Fibroblast of skin of back (primary cell): ENCODE measurements at regions not wholly inside any gene's neighbourhood (a gene's known extent, or its start where the extent isn't known, plus 50 kb on each side); places are given as distances from the start of the nearest gene placed in this dataset.

Experiments
- DNase-seq: peaks from one replicate; pipeline ENCODE4 v3.0.0-alpha.2; 2013

DNA sequence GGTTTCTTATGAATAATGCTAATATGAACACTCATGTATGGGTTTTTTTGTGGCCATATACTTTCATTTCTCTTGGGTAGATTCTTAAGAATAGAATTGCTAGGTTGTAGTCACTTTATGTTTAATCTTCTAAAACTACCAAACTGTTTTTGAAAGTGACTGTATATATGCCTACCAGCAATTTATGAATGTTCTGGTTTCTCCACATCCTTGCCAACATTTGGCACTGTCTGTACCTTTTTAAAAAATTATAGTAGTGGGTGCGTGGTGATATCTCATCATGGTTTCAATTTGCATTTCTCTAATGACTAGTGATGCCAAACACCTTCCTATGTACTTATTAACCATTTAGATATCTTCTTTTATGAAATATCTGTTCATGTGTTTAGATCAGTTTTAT, 110.6 kb upstream of the RIOK3 start:
- DNase-seq = no peak

DNA sequence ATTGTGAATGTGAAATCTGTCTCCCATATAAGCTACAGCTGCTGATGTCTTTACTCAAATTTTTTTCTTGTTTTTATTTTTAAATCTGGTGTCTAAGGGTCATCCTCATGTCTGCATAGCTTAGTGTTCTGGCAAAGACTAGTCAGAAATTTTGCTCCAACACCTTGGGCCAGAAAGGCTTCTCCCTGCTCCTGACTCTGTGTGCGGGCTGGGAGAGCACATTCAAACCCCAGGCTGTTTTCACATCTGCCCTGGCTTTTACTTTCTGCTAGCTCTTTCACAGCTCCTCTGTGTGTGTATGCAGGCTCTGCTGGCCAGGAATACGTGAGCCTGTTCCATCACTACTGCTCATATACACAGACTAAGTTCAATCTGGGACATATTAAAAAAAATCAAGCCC, 102.9 kb upstream of the RIOK3 start:
- DNase-seq = no peak

GRCh38 chr18:23351521-23351920, 101.6 kb upstream of the RIOK3 start:
- DNase-seq = no peak

- DNase-seq = no peak
Measured at GRCh38 chr18:23352042-23352441, 101.0 kb upstream of the RIOK3 start.

- DNase-seq = no peak
Measured at GRCh38 chr18:23353459-23353858, 99.6 kb upstream of the RIOK3 start.

GRCh38 chr18:23354625-23355024, 98.5 kb upstream of the RIOK3 start:
- peak; percentile 59 for DNase-seq

- DNase-seq = no peak
Measured at GRCh38 chr18:23355206-23355605, 97.9 kb upstream of the RIOK3 start.

DNA sequence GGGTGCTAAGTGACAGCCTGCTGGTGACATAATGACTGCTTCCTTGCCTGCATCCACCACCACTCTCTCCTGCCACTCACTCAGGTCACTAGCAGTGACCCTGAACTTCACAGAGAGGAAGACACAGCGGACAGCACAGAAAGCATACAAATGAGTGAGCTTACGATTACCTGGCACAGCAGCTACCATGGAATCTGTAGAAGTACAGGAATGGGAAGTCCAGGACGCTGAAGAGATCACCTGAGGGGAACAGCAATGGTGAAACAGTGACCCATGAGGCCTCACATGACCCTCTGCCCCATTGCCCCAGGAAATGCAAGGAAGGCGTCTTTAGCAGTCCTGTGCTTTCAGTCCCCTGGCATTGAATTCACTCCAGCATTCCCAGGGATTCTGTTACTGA, 96.7 kb upstream of the RIOK3 start:
- DNase-seq = no peak

- DNase-seq = peak; percentile 47
Measured at GRCh38 chr18:23356915-23357601, 96.0 kb upstream of the RIOK3 start.

GRCh38 chr18:23357996-23358594, 95.0 kb upstream of the RIOK3 start:
- no peak for DNase-seq

DNA sequence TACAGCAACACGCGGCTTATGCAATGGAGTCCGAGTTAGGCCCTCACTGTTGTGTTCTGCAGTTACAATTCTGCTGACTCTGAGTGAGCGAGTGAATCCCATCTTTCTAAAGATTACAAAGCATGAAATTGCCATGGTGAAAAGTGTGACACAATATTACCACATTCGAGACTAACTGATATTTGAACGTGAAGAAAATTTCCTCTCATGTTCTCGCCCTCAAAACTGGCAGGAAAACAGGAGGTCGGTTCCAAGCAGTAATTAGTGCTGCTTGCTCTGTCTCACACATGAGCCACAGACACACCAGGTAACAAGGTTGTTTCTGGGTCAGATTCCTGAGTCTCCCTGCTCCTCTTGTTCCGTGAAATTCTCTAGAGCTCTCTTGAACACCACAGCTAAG, 93.7 kb upstream of the RIOK3 start:
- DNase-seq = no peak

GRCh38 chr18:23363865-23364570, 89.1 kb upstream of the RIOK3 start:
- no peak for DNase-seq

GRCh38 chr18:23365602-23366001, 87.5 kb upstream of the RIOK3 start:
- peak; percentile 78 for DNase-seq

DNA sequence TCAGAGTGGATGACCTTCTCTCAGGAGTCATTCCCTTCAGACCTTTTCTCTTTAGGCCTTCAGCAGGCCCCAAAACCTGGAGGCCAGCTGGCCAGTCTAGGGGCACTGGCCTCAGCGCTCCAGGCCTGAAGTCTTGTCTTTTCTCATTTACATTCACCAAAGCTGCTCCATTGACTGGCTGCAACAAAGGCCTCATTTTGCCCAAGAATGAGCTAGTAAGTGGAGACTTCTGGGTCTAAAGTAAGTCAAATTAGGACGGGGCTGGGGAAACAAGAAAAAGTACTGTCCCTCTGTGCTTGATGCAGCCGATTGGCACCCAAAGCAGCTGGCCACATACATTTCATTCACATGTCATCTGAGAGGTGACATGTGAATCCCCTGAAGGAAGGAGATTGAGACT, 83.8 kb upstream of the RIOK3 start:
- DNase-seq = no peak

- no peak for DNase-seq
Measured at GRCh38 chr18:23373570-23373969, 79.5 kb upstream of the RIOK3 start.

GRCh38 chr18:23377669-23378301, 75.3 kb upstream of the RIOK3 start:
- peak; percentile 87 for DNase-seq

DNA sequence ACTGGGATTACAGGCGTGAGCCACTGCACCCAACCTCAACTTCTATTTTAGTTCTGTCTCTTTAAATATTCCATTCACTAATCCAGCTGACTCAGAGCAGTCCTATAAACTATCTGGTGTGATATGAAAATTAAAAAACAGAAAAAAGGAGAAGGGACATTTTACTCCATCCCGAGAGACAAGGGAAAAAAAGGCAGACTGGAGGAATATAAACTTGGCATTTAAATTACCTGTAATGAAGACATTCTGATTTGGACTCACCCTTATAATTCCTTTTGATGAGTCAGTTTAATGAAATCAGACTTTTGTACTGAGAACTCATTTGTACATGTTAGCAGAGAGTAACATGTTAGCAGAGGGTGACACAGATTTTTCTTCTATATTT, 74.8 kb upstream of the RIOK3 start:
- peak; percentile 31 for DNase-seq

DNA sequence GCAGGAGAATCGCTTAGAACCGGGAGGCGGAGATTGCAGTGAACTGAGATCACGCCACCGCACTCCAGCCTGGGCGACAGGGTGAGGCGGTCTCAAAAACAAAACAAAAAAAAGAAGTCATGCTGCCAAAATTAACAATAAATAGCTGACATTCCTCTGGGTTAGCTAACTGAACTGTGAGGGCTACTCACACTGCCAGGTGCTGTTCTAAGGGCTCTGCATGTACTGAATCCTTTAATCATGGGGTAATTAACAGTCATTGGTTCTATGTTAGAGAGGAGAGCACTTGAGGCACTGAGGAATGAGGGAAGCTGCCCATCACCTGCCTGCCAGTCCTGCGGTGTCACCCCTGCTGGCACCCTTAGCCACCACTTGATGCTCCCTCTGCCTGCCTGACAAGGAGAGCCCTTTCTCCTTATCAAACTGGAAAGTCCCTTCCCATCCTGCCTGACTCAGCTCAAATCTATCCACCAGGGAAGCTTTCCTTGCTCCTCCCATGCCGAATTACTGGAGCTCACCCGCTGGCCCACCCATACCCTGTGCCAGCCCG, 73.0 kb upstream of the RIOK3 start:
- DNase-seq = peak; percentile 30

GRCh38 chr18:23380817-23381216, 72.3 kb upstream of the RIOK3 start:
- peak; percentile 40 for DNase-seq

- DNase-seq = no peak
Measured at GRCh38 chr18:23383494-23383893, 69.6 kb upstream of the RIOK3 start.

DNA sequence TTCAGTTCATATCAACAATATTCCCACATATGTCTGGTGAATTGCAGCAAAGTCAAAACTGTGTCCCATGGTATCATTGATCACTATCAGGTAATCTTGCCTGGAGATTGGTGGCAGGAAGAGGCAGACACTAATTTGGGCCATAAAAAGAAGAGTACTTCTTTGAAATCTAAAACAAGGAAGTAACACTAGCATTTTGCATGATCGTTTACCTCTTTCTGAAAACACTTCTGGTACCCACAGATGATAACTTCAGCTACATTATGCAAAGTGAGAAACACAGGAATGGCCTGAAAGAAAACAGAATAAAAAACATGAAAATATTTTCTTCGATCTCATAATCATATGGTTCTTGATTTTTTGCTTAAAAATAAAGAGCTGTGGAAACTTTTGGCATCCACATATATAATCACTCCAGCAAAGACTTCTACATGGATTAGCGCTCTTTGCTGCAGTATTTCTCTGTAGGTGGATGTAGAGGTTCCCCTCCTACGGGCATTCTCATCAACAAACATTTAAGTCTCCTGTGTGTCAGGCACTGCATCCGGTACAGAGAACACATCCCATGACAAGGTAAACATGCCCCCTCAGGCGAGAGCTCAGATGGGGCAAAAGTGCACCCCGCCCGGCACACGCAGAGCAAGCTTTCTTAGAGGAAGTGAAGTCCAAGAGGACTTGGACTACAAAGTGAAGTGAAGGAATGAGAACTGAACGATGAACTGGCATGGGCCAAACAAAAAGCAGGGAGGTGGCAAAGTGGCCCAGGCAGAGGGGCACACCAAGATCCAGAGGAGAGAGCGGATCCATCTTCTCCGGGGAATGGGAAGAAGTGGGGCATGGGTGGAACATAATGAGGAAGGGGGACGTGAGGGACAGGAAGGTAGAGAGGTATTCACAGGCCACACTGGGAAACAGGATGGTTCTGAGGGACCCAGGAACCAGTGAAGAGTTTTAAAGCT, 68.0 kb upstream of the RIOK3 start:
- DNase-seq = no peak

GRCh38 chr18:23386317-23386716, 66.8 kb upstream of the RIOK3 start:
- no peak for DNase-seq
